HG02885 (cell line): ENCODE measurements at regions not wholly inside any gene's neighbourhood (a gene's known extent, or its start where the extent isn't known, plus 50 kb on each side); places are given as distances from the start of the nearest gene placed in this dataset.
"Not testable (repeated sequence)": the region's sequence is repeated elsewhere in the genome, so short reads cannot be mapped to it uniquely, and the experiment has no call there.

Experiments used
- ATAC-seq: cut with Tn5 transposase; IDR thresholded peaks from one replicate; pipeline ENCODE4 v1.9.1; 2021; ENCODE audit warnings: mild to moderate bottlenecking; ENCODE audit not compliant: unreplicated experiment, poor library complexity

GRCh38 chrX:25503826-25504225, 488.1 kb upstream of the ARX start:
- no peak for ATAC-seq

GRCh38 chrX:25507801-25508200, 492.0 kb upstream of the ARX start:
- no peak for ATAC-seq

- ATAC-seq, result no peak
Observed at GRCh38 chrX:25519258-25519657, 503.5 kb upstream of the ARX start.

GRCh38 chrX:25522443-25523010, 506.8 kb upstream of the ARX start:
- ATAC-seq, result not testable (repeated sequence)

GRCh38 chrX:25523574-25524540, 508.1 kb upstream of the ARX start:
- ATAC-seq, result no peak

- no peak for ATAC-seq
Observed at GRCh38 chrX:25527156-25527555, 511.4 kb upstream of the ARX start.

- no peak for ATAC-seq
Observed at GRCh38 chrX:25527596-25527995, 511.8 kb upstream of the ARX start.

GRCh38 chrX:25531096-25531495, 515.3 kb upstream of the ARX start:
- no peak for ATAC-seq

GRCh38 chrX:25534091-25534490, 518.3 kb upstream of the ARX start:
- no peak for ATAC-seq

- no peak for ATAC-seq
Observed at GRCh38 chrX:25536307-25536970, 520.7 kb upstream of the ARX start.

GRCh38 chrX:25537699-25538098, 521.9 kb upstream of the ARX start:
- no peak for ATAC-seq

GRCh38 chrX:25544641-25545040, 528.9 kb upstream of the ARX start:
- no peak for ATAC-seq

GRCh38 chrX:25548811-25549210, 533.0 kb upstream of the ARX start:
- no peak for ATAC-seq

GRCh38 chrX:25555521-25555920, 539.8 kb upstream of the ARX start:
- ATAC-seq, result no peak

- no peak for ATAC-seq
Observed at GRCh38 chrX:25558137-25558536, 542.4 kb upstream of the ARX start.

GRCh38 chrX:25561190-25561589, 545.4 kb upstream of the ARX start:
- no peak for ATAC-seq

GRCh38 chrX:25573631-25574030, 557.9 kb upstream of the ARX start:
- ATAC-seq, result no peak

GRCh38 chrX:25596921-25597320, 541.2 kb upstream of the MAGEB18 start:
- ATAC-seq, result no peak

GRCh38 chrX:25597551-25597950, 540.6 kb upstream of the MAGEB18 start:
- ATAC-seq, result no peak

GRCh38 chrX:25599061-25599460, 539.1 kb upstream of the MAGEB18 start:
- ATAC-seq, result no peak

GRCh38 chrX:25600776-25601175, 537.4 kb upstream of the MAGEB18 start:
- ATAC-seq, result no peak
